ENCODE measurements at regions not wholly inside any gene's neighbourhood (a gene's known extent, or its start where the extent isn't known, plus 50 kb on each side); places are given as distances from the start of the nearest gene placed in this dataset.

- ChIA-PET CTCF (interaction anchor here (1.1 kb wide), 1 partner anchor 16 kb away, joined by 4 read pairs; no protein-coding TSS in a partner anchor), POLR2A (no interaction called here)
- TF ChIP-seq CTCF (IDR thresholded peaks at IDR 0.05; ENCODE audit: control extremely low read depth, extremely low read depth, low read depth, missing control alignments) = no peak
- no peak for DNase-seq (ENCODE audit: extremely low spot score)
These were observed 100.5 kb upstream of the ESRRG start for GRCh38 chr1:216823731-216824130.

- no peak for TF ChIP-seq CTCF (IDR thresholded peaks at IDR 0.05; ENCODE audit: control extremely low read depth, extremely low read depth, low read depth, missing control alignments)
- POLR2A ChIA-PET = no interaction called here
- no peak for DNase-seq (ENCODE audit: extremely low spot score)
- CTCF ChIA-PET = interaction anchor here (1.0 to 1.1 kb wide), 2 partner anchors 10 to 15 kb away, joined by 3 to 4 read pairs; no protein-coding TSS in a partner anchor
These were observed 99.3 kb upstream of the ESRRG start for GRCh38 chr1:216822480-216822879.

GRCh38 chr1:216820345-216820744, 97.1 kb upstream of the ESRRG start:
- TF ChIP-seq CTCF (IDR thresholded peaks at IDR 0.05; ENCODE audit: control extremely low read depth, extremely low read depth, low read depth, missing control alignments) = no peak

GRCh38 chr1:216818284-216818683, 95.1 kb upstream of the ESRRG start:
- POLR2A ChIA-PET = no interaction called here
- TF ChIP-seq CTCF (IDR thresholded peaks at IDR 0.05; ENCODE audit: control extremely low read depth, extremely low read depth, low read depth, missing control alignments) = no peak
- no peak for DNase-seq (ENCODE audit: extremely low spot score)
- CTCF ChIA-PET = interaction anchor here (1.1 kb wide), 1 partner anchor 12 kb away, joined by 3 read pairs; no protein-coding TSS in a partner anchor

More at GRCh38 chr1:216820345-216820744, 97.1 kb upstream of the ESRRG start:
- POLR2A ChIA-PET = no interaction called here
- DNase-seq (ENCODE audit: extremely low spot score) = no peak
- CTCF ChIA-PET = no interaction called here

GRCh38 chr1:216815260-216816131, 92.3 kb upstream of the ESRRG start:
- ChIA-PET POLR2A (no interaction called here), CTCF (interaction anchor here (1.3 kb wide), 1 partner anchor 10 kb away, joined by 3 read pairs; no protein-coding TSS in a partner anchor)
- TF ChIP-seq CTCF (IDR thresholded peaks at IDR 0.05; ENCODE audit: control extremely low read depth, extremely low read depth, low read depth, missing control alignments) = no peak
- no peak for DNase-seq (ENCODE audit: extremely low spot score)

GRCh38 chr1:216814576-216815259, 91.5 kb upstream of the ESRRG start:
- no peak for TF ChIP-seq CTCF (IDR thresholded peaks at IDR 0.05; ENCODE audit: control extremely low read depth, extremely low read depth, low read depth, missing control alignments)
- DNase-seq (ENCODE audit: extremely low spot score) = no peak
- ChIA-PET POLR2A (no interaction called here), CTCF (no interaction called here)

Measured in GM10248 (cell line).